HG02884 (cell line): ENCODE measurements at regions not wholly inside any gene's neighbourhood (a gene's known extent, or its start where the extent isn't known, plus 50 kb on each side); places are given as distances from the start of the nearest gene placed in this dataset.

ENCODE experiments used
- ATAC-seq: cut with Tn5 transposase; IDR thresholded peaks from one replicate; pipeline ENCODE4 v1.9.1; 2021; ENCODE audit warnings: mild to moderate bottlenecking, moderate library complexity; ENCODE audit not compliant: unreplicated experiment

GRCh38 chr2:2565671-2566070, 234.6 kb upstream of the MYT1L start:
- no peak for ATAC-seq

- ATAC-seq: no peak
Observed at GRCh38 chr2:2564300-2565078, 233.4 kb upstream of the MYT1L start.

- no peak for ATAC-seq
Observed at GRCh38 chr2:2563309-2563860, 232.3 kb upstream of the MYT1L start.

GRCh38 chr2:2562867-2563266, 231.8 kb upstream of the MYT1L start:
- no peak for ATAC-seq

- no peak for ATAC-seq
Observed at GRCh38 chr2:2561346-2562095, 230.4 kb upstream of the MYT1L start.

GRCh38 chr2:2560374-2561015, 229.4 kb upstream of the MYT1L start:
- ATAC-seq: no peak

- ATAC-seq: no peak
Observed at GRCh38 chr2:2558476-2558875, 227.4 kb upstream of the MYT1L start.

- no peak for ATAC-seq
Observed at GRCh38 chr2:2557475-2557874, 226.4 kb upstream of the MYT1L start.

- ATAC-seq: no peak
Observed at GRCh38 chr2:2550856-2551255, 219.8 kb upstream of the MYT1L start.

- no peak for ATAC-seq
Observed at GRCh38 chr2:2547911-2548310, 216.8 kb upstream of the MYT1L start.

- no peak for ATAC-seq
Observed at GRCh38 chr2:2547451-2547850, 216.4 kb upstream of the MYT1L start.

- no peak for ATAC-seq
Observed at GRCh38 chr2:2546046-2546445, 215.0 kb upstream of the MYT1L start.

- ATAC-seq: no peak
Observed at GRCh38 chr2:2542966-2543611, 212.0 kb upstream of the MYT1L start.

- ATAC-seq: no peak
Observed at GRCh38 chr2:2542316-2542715, 211.2 kb upstream of the MYT1L start.

- no peak for ATAC-seq
Observed at GRCh38 chr2:2540406-2540805, 209.3 kb upstream of the MYT1L start.

GRCh38 chr2:2536416-2537056, 205.5 kb upstream of the MYT1L start:
- no peak for ATAC-seq

GRCh38 chr2:2530334-2530733, 199.3 kb upstream of the MYT1L start:
- ATAC-seq: no peak

- ATAC-seq: no peak
Observed at GRCh38 chr2:2528846-2529245, 197.8 kb upstream of the MYT1L start.

GRCh38 chr2:2527148-2527547, 196.1 kb upstream of the MYT1L start:
- no peak for ATAC-seq

GRCh38 chr2:2524348-2524941, 193.4 kb upstream of the MYT1L start:
- ATAC-seq: no peak
